ENCODE measurements at regions not wholly inside any gene's neighbourhood (a gene's known extent, or its start where the extent isn't known, plus 50 kb on each side); places are given as distances from the start of the nearest gene placed in this dataset.
"Not testable (repeated sequence)": the region's sequence is repeated elsewhere in the genome, so short reads cannot be mapped to it uniquely, and the experiment has no call there.

GRCh38 chr6:49162379-49162778 is 300.7 kb downstream of the MMUT start:
- not testable (repeated sequence) for H3K27me3 ChIP-seq (ENCODE audit: control insufficient read depth, insufficient read depth, low read length); H3K4me1 ChIP-seq (ENCODE audit: control insufficient read depth, insufficient read depth, low read length); H3K9ac ChIP-seq (ENCODE audit: low read depth, low read length); H3K9me3 ChIP-seq (ENCODE audit: control insufficient read depth, insufficient read depth, low read length); H3K4me3 ChIP-seq (ENCODE audit: low read depth, low read length); H3K36me3 ChIP-seq (ENCODE audit: control insufficient read depth, insufficient read depth, low read length)

- peaks cover 6% of the 10 kb centered on the region for H3K4me1 ChIP-seq (ENCODE audit: control insufficient read depth, insufficient read depth, low read length)
- no peaks in the 10 kb centered on the region for H3K36me3 ChIP-seq (ENCODE audit: control insufficient read depth, insufficient read depth, low read length)
- H3K27me3 ChIP-seq (ENCODE audit: control insufficient read depth, insufficient read depth, low read length): no peaks in the 10 kb centered on the region
- no peaks in the 10 kb centered on the region for H3K9me3 ChIP-seq (ENCODE audit: control insufficient read depth, insufficient read depth, low read length)
- H3K9ac ChIP-seq (ENCODE audit: low read depth, low read length): no peak overlapping the region
- H3K4me3 ChIP-seq (ENCODE audit: low read depth, low read length): no peak overlapping the region
Measured at GRCh38 chr6:49155316-49155715, 307.7 kb downstream of the MMUT start.

GRCh38 chr6:49151957-49152356 is 311.1 kb downstream of the MMUT start:
- H3K4me1 ChIP-seq (ENCODE audit: control insufficient read depth, insufficient read depth, low read length): peaks cover 6% of the 10 kb centered on the region
- no peaks in the 10 kb centered on the region for H3K27me3 ChIP-seq (ENCODE audit: control insufficient read depth, insufficient read depth, low read length)
- H3K4me3 ChIP-seq (ENCODE audit: low read depth, low read length): no peak overlapping the region
- no peak overlapping the region for H3K9ac ChIP-seq (ENCODE audit: low read depth, low read length)
- no peaks in the 10 kb centered on the region for H3K36me3 ChIP-seq (ENCODE audit: control insufficient read depth, insufficient read depth, low read length)
- no peaks in the 10 kb centered on the region for H3K9me3 ChIP-seq (ENCODE audit: control insufficient read depth, insufficient read depth, low read length)

GRCh38 chr6:49151461-49151860 is 311.6 kb downstream of the MMUT start:
- Histone ChIP-seq H3K4me1 (ENCODE audit: control insufficient read depth, insufficient read depth, low read length) (peaks cover 6% of the 10 kb centered on the region), H3K9ac (ENCODE audit: low read depth, low read length) (no peak overlapping the region), H3K27me3 (ENCODE audit: control insufficient read depth, insufficient read depth, low read length) (no peaks in the 10 kb centered on the region), H3K36me3 (ENCODE audit: control insufficient read depth, insufficient read depth, low read length) (no peaks in the 10 kb centered on the region), H3K4me3 (ENCODE audit: low read depth, low read length) (no peak overlapping the region), H3K9me3 (ENCODE audit: control insufficient read depth, insufficient read depth, low read length) (no peaks in the 10 kb centered on the region)

GRCh38 chr6:49151033-49151432 is 312.0 kb downstream of the MMUT start:
- Histone ChIP-seq H3K27me3 (ENCODE audit: control insufficient read depth, insufficient read depth, low read length) (no peaks in the 10 kb centered on the region), H3K9me3 (ENCODE audit: control insufficient read depth, insufficient read depth, low read length) (no peaks in the 10 kb centered on the region), H3K9ac (ENCODE audit: low read depth, low read length) (no peak overlapping the region)

GRCh38 chr6:49145280-49145679 is 317.8 kb downstream of the MMUT start:
- Histone ChIP-seq H3K9ac (ENCODE audit: low read depth, low read length) (no peak overlapping the region), H3K9me3 (ENCODE audit: control insufficient read depth, insufficient read depth, low read length) (no peaks in the 10 kb centered on the region), H3K4me1 (ENCODE audit: control insufficient read depth, insufficient read depth, low read length) (peaks cover 9% of the 10 kb centered on the region), H3K4me3 (ENCODE audit: low read depth, low read length) (no peak overlapping the region), H3K36me3 (ENCODE audit: control insufficient read depth, insufficient read depth, low read length) (no peaks in the 10 kb centered on the region), H3K27me3 (ENCODE audit: control insufficient read depth, insufficient read depth, low read length) (no peaks in the 10 kb centered on the region)

More at GRCh38 chr6:49151033-49151432, 312.0 kb downstream of the MMUT start:
- Histone ChIP-seq H3K4me3 (ENCODE audit: low read depth, low read length) (no peak overlapping the region), H3K4me1 (ENCODE audit: control insufficient read depth, insufficient read depth, low read length) (peaks cover 6% of the 10 kb centered on the region), H3K36me3 (ENCODE audit: control insufficient read depth, insufficient read depth, low read length) (no peaks in the 10 kb centered on the region)

GRCh38 chr6:49142421-49143151 is 320.5 kb downstream of the MMUT start:
- H3K4me3 ChIP-seq (ENCODE audit: low read depth, low read length): no peak overlapping the region
- no peaks in the 10 kb centered on the region for H3K27me3 ChIP-seq (ENCODE audit: control insufficient read depth, insufficient read depth, low read length)
- peaks cover 9% of the 10 kb centered on the region for H3K4me1 ChIP-seq (ENCODE audit: control insufficient read depth, insufficient read depth, low read length)
- H3K36me3 ChIP-seq (ENCODE audit: control insufficient read depth, insufficient read depth, low read length): no peaks in the 10 kb centered on the region
- H3K9ac ChIP-seq (ENCODE audit: low read depth, low read length): no peak overlapping the region
- no peaks in the 10 kb centered on the region for H3K9me3 ChIP-seq (ENCODE audit: control insufficient read depth, insufficient read depth, low read length)

- no peak overlapping the region for H3K4me3 ChIP-seq (ENCODE audit: low read depth, low read length)
- H3K4me1 ChIP-seq (ENCODE audit: control insufficient read depth, insufficient read depth, low read length): no peaks in the 10 kb centered on the region
- H3K9ac ChIP-seq (ENCODE audit: low read depth, low read length): no peak overlapping the region
- H3K27me3 ChIP-seq (ENCODE audit: control insufficient read depth, insufficient read depth, low read length): no peaks in the 10 kb centered on the region
- H3K36me3 ChIP-seq (ENCODE audit: control insufficient read depth, insufficient read depth, low read length): no peaks in the 10 kb centered on the region
- H3K9me3 ChIP-seq (ENCODE audit: control insufficient read depth, insufficient read depth, low read length): no peaks in the 10 kb centered on the region
Measured at GRCh38 chr6:49121970-49122369, 341.1 kb downstream of the MMUT start.

- Histone ChIP-seq H3K4me1 (ENCODE audit: control insufficient read depth, insufficient read depth, low read length) (no peaks in the 10 kb centered on the region), H3K9ac (ENCODE audit: low read depth, low read length) (no peak overlapping the region), H3K9me3 (ENCODE audit: control insufficient read depth, insufficient read depth, low read length) (no peaks in the 10 kb centered on the region), H3K4me3 (ENCODE audit: low read depth, low read length) (no peak overlapping the region), H3K36me3 (ENCODE audit: control insufficient read depth, insufficient read depth, low read length) (no peaks in the 10 kb centered on the region), H3K27me3 (ENCODE audit: control insufficient read depth, insufficient read depth, low read length) (no peaks in the 10 kb centered on the region)
Measured at GRCh38 chr6:49118478-49118877, 344.6 kb downstream of the MMUT start.

- Histone ChIP-seq H3K9ac (ENCODE audit: low read depth, low read length) (no peak overlapping the region), H3K4me1 (ENCODE audit: control insufficient read depth, insufficient read depth, low read length) (no peaks in the 10 kb centered on the region), H3K9me3 (ENCODE audit: control insufficient read depth, insufficient read depth, low read length) (no peaks in the 10 kb centered on the region), H3K4me3 (ENCODE audit: low read depth, low read length) (no peak overlapping the region), H3K27me3 (ENCODE audit: control insufficient read depth, insufficient read depth, low read length) (no peaks in the 10 kb centered on the region), H3K36me3 (ENCODE audit: control insufficient read depth, insufficient read depth, low read length) (no peaks in the 10 kb centered on the region)
Measured at GRCh38 chr6:49110916-49111315, 352.1 kb downstream of the MMUT start.

GRCh38 chr6:49097664-49098063 is 365.4 kb downstream of the MMUT start:
- not testable (repeated sequence) for H3K4me3 ChIP-seq (ENCODE audit: low read depth, low read length); H3K27me3 ChIP-seq (ENCODE audit: control insufficient read depth, insufficient read depth, low read length); H3K9me3 ChIP-seq (ENCODE audit: control insufficient read depth, insufficient read depth, low read length); H3K36me3 ChIP-seq (ENCODE audit: control insufficient read depth, insufficient read depth, low read length); H3K4me1 ChIP-seq (ENCODE audit: control insufficient read depth, insufficient read depth, low read length); H3K9ac ChIP-seq (ENCODE audit: low read depth, low read length)

GRCh38 chr6:49097116-49097515 is 365.9 kb downstream of the MMUT start:
- Histone ChIP-seq H3K4me3 (ENCODE audit: low read depth, low read length) (no peak overlapping the region), H3K36me3 (ENCODE audit: control insufficient read depth, insufficient read depth, low read length) (no peaks in the 10 kb centered on the region), H3K9ac (ENCODE audit: low read depth, low read length) (no peak overlapping the region), H3K27me3 (ENCODE audit: control insufficient read depth, insufficient read depth, low read length) (no peaks in the 10 kb centered on the region), H3K4me1 (ENCODE audit: control insufficient read depth, insufficient read depth, low read length) (no peaks in the 10 kb centered on the region), H3K9me3 (ENCODE audit: control insufficient read depth, insufficient read depth, low read length) (peaks cover 5% of the 10 kb centered on the region)

All from iPS-15b (cell line).